HG03039 (cell line): ENCODE measurements at regions not wholly inside any gene's neighbourhood (a gene's known extent, or its start where the extent isn't known, plus 50 kb on each side); places are given as distances from the start of the nearest gene placed in this dataset.

Experiments
- ATAC-seq: cut with Tn5 transposase; IDR thresholded peaks from one replicate; pipeline ENCODE4 v1.9.1; 2021; ENCODE audit warnings: mild to moderate bottlenecking, moderate library complexity; ENCODE audit not compliant: unreplicated experiment

GRCh38 chr5:110064603-110065268, 375.0 kb downstream of the MAN2A1 start:
- no peak for ATAC-seq

GRCh38 chr5:110070836-110071235, 381.1 kb downstream of the MAN2A1 start:
- no peak for ATAC-seq

- no peak for ATAC-seq
These were observed 382.9 kb downstream of the MAN2A1 start for GRCh38 chr5:110072651-110073050.

GRCh38 chr5:110073534-110073933, 383.8 kb downstream of the MAN2A1 start:
- ATAC-seq = no peak

- no peak for ATAC-seq
These were observed 385.9 kb downstream of the MAN2A1 start for GRCh38 chr5:110075656-110076055.

GRCh38 chr5:110077147-110077546, 387.4 kb downstream of the MAN2A1 start:
- ATAC-seq = no peak

GRCh38 chr5:110082194-110082593, 392.5 kb downstream of the MAN2A1 start:
- no peak for ATAC-seq

GRCh38 chr5:110082863-110083262, 393.1 kb downstream of the MAN2A1 start:
- no peak for ATAC-seq

- no peak for ATAC-seq
These were observed 396.1 kb downstream of the MAN2A1 start for GRCh38 chr5:110085826-110086225.

- no peak for ATAC-seq
These were observed 397.1 kb downstream of the MAN2A1 start for GRCh38 chr5:110086658-110087388.

GRCh38 chr5:110087829-110088228, 398.1 kb downstream of the MAN2A1 start:
- ATAC-seq = no peak

GRCh38 chr5:110088676-110089436, 399.1 kb downstream of the MAN2A1 start:
- no peak for ATAC-seq

- no peak for ATAC-seq
These were observed 403.4 kb downstream of the MAN2A1 start for GRCh38 chr5:110092955-110093785.

- no peak for ATAC-seq
These were observed 404.4 kb downstream of the MAN2A1 start for GRCh38 chr5:110094109-110094508.

GRCh38 chr5:110094548-110094947, 404.8 kb downstream of the MAN2A1 start:
- ATAC-seq = no peak

- no peak for ATAC-seq
These were observed 406.7 kb downstream of the MAN2A1 start for GRCh38 chr5:110096419-110096818.

GRCh38 chr5:110099572-110099971, 409.8 kb downstream of the MAN2A1 start:
- ATAC-seq = no peak

GRCh38 chr5:110103081-110103480, 413.4 kb downstream of the MAN2A1 start:
- ATAC-seq = no peak

- no peak for ATAC-seq
These were observed 414.5 kb downstream of the MAN2A1 start for GRCh38 chr5:110104060-110104725.
